HepG2 (cell line): ENCODE measurements at regions not wholly inside any gene's neighbourhood (a gene's known extent, or its start where the extent isn't known, plus 50 kb on each side); places are given as distances from the start of the nearest gene placed in this dataset.

ENCODE experiments used
- HNRNPK ChIP-seq: fragments of 200-400 bp; formaldehyde crosslinking; IDR thresholded peaks from 2 replicates; pipeline ENCODE4 v1.6.1; 2018; ENCODE audit warnings: low read length, low read depth, moderate library complexity, mild to moderate bottlenecking; ENCODE audit not compliant: poor library complexity, severe bottlenecking
- MAZ ChIP-seq, 2 experiments: sonication (generic) in 1 of 2; formaldehyde crosslinking in 1 of 2; IDR thresholded peaks; 2 replicates each; pipeline versions ENCODE4 v1.5.0 to v1.6.1; 2012 to 2020; ENCODE audit warnings: low read depth in 2 of 2, mild to moderate bottlenecking in 2 of 2, borderline replicate concordance in 1 of 2, improper control_type of control experiment in 1 of 2, low read length in 1 of 2, missing genetic modification reagents in 1 of 2, moderate library complexity in 1 of 2
- MED13 ChIP-seq: sonication (generic); formaldehyde crosslinking; IDR thresholded peaks from 2 replicates; pipeline ENCODE4 v1.5.0; 2020; ENCODE audit warnings: missing genetic modification reagents
- PHF8 ChIP-seq: sonication (generic); formaldehyde crosslinking; IDR thresholded peaks from 2 replicates; pipeline ENCODE4 v1.5.0; 2020; ENCODE audit warnings: missing genetic modification reagents
- TARDBP ChIP-seq: sonication (generic); formaldehyde crosslinking; IDR thresholded peaks from 2 replicates; pipeline ENCODE4 v1.8.0; 2022; ENCODE audit warnings: mild to moderate bottlenecking, missing genetic modification reagents
- ZNF703 ChIP-seq: sonication (generic); formaldehyde crosslinking; IDR thresholded peaks from 2 replicates; pipeline ENCODE4 v1.5.1; 2020; ENCODE audit warnings: missing genetic modification reagents, mild to moderate bottlenecking, moderate library complexity, borderline replicate concordance
- TF ChIP-seq, protein P1 (sequence below): sonication (generic); formaldehyde crosslinking; IDR thresholded peaks from one replicate; pipeline ENCODE4 v1.5.1; 2020; ENCODE audit warnings: mild to moderate bottlenecking, missing genetic modification reagents; ENCODE audit errors: not compliant biosample characterization
- TF ChIP-seq, protein P2 (sequence below): sonication (generic); formaldehyde crosslinking; IDR thresholded peaks from 2 replicates; pipeline ENCODE4 v1.4.0; 2020; ENCODE audit warnings: missing genetic modification reagents

DNA sequence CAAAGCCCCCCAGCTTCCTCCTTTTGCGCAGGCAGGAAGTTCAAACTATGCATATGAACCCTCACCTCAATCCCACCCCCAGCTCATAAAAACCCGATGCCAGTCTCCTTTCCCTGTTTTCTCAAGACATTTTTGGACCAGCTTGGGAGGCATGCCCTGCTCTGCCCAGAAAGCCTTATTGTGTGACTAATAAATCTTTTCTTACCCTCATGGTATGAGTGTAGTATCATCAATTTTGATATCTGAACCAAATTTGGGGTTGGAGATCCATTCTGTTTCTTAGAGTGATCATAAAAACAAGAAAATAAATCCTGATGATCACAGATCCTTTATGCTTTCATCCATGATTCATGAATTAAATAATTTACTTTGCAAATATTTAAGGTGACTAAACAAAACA, 128.5 kb downstream of the ALG10B start:
- TF ChIP-seq MAZ (IDR thresholded peaks at IDR 0.05; ENCODE audit: borderline replicate concordance, low read depth, low read length) (no peak), MAZ (CRISPR knock-in tag; IDR thresholded peaks at IDR 0.05; ENCODE audit: low read depth) (no peak), ZNF703 (CRISPR knock-in tag) (no peak), MED13 (CRISPR knock-in tag) (no peak), PHF8 (CRISPR knock-in tag) (no peak), HNRNPK (no peak), TARDBP (CRISPR knock-in tag) (no peak)
- TF ChIP-seq, protein P1, sequence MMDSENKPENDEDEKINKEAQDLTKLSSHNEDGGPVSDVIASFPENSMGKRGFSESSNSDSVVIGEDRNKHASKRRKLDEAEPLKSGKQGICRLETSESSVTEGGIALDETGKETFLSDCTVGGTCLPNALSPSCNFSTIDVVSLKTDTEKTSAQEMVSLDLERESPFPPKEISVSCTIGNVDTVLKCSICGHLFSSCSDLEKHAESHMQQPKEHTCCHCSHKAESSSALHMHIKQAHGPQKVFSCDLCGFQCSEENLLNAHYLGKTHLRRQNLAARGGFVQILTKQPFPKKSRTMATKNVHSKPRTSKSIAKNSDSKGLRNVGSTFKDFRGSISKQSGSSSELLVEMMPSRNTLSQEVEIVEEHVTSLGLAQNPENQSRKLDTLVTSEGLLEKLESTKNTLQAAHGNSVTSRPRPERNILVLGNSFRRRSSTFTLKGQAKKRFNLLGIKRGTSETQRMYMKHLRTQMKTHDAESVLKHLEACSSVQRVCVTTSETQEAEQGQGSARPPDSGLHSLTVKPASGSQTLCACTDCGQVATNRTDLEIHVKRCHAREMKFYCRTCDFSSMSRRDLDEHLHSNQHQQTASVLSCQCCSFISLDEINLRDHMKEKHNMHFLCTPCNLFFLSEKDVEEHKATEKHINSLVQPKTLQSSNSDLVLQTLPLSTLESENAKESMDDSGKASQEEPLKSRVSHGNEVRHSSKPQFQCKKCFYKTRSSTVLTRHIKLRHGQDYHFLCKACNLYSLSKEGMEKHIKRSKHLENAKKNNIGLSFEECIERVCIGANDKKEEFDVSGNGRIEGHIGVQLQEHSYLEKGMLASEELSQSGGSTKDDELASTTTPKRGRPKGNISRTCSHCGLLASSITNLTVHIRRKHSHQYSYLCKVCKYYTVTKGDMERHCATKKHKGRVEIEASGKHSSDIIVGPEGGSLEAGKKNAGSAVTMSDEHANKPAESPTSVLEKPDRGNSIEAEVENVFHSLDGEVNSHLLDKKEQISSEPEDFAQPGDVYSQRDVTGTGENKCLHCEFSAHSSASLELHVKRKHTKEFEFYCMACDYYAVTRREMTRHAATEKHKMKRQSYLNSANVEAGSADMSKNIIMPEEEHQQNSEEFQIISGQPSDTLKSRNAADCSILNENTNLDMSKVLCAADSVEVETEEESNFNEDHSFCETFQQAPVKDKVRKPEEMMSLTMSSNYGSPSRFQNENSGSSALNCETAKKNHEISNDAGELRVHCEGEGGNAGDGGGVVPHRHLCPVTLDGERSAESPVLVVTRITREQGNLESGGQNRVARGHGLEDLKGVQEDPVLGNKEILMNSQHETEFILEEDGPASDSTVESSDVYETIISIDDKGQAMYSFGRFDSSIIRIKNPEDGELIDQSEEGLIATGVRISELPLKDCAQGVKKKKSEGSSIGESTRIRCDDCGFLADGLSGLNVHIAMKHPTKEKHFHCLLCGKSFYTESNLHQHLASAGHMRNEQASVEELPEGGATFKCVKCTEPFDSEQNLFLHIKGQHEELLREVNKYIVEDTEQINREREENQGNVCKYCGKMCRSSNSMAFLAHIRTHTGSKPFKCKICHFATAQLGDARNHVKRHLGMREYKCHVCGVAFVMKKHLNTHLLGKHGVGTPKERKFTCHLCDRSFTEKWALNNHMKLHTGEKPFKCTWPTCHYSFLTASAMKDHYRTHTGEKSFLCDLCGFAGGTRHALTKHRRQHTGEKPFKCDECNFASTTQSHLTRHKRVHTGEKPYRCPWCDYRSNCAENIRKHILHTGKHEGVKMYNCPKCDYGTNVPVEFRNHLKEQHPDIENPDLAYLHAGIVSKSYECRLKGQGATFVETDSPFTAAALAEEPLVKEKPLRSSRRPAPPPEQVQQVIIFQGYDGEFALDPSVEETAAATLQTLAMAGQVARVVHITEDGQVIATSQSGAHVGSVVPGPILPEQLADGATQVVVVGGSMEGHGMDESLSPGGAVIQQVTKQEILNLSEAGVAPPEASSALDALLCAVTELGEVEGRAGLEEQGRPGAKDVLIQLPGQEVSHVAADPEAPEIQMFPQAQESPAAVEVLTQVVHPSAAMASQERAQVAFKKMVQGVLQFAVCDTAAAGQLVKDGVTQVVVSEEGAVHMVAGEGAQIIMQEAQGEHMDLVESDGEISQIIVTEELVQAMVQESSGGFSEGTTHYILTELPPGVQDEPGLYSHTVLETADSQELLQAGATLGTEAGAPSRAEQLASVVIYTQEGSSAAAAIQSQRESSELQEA, result no peak
- TF ChIP-seq, protein P2, sequence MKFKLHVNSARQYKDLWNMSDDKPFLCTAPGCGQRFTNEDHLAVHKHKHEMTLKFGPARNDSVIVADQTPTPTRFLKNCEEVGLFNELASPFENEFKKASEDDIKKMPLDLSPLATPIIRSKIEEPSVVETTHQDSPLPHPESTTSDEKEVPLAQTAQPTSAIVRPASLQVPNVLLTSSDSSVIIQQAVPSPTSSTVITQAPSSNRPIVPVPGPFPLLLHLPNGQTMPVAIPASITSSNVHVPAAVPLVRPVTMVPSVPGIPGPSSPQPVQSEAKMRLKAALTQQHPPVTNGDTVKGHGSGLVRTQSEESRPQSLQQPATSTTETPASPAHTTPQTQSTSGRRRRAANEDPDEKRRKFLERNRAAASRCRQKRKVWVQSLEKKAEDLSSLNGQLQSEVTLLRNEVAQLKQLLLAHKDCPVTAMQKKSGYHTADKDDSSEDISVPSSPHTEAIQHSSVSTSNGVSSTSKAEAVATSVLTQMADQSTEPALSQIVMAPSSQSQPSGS (CRISPR knock-in tag), result no peak
